ENCODE measurements at regions not wholly inside any gene's neighbourhood (a gene's known extent, or its start where the extent isn't known, plus 50 kb on each side); places are given as distances from the start of the nearest gene placed in this dataset.

DNA sequence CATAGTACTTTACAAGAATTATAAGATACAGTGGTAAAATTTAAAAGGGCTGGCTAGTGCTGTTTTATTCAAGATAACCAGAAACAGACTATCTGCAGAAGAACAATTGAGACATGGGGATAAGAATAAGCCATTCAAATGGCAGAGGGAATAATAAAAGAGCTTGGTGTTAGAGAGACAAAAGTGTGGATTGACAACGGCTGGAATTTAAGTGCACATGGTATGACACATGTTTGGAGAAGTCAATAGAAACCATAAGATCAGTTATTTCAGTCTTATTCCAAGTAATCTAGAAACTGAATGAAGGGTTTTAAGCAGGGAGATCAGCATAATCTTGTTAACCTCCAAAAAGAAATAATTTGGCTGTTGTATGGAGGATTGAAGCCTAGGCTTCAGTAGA, 1205.5 kb upstream of the CITED2 start:
- DNase-seq (ENCODE audit: extremely low read depth in 1 of 4, low spot score in 3 of 4) (no peak), ATAC-seq (no peak), FAIRE-seq (no peak)
- no peak overlapping the region for H3K9ac ChIP-seq (ENCODE audit: insufficient read depth in 1 of 2, low read depth in 2 of 2, low read length in 2 of 2)
- no peak overlapping the region for H3K4me2 ChIP-seq (ENCODE audit: insufficient read depth, low read length)
- no peak overlapping the region for H2AFZ ChIP-seq (ENCODE audit: low read depth, low read length)
- WGBS (ENCODE audit: insufficient coverage, low coverage, missing lambda C conversion rate) = 88% methylated on average over 1 of the region's 1 CpG
- POLR2A ChIA-PET = interaction anchor here (1.1 kb wide), 1 partner anchor 11 kb away, joined by 3 read pairs; no protein-coding TSS in a partner anchor
- H3K79me2 ChIP-seq (ENCODE audit: control insufficient read depth, insufficient read depth, low read length) = no peaks in the 10 kb centered on the region
- no peak overlapping the region for H3K4me3 ChIP-seq
- H3K9me3 ChIP-seq (replicated peaks; ENCODE audit: control insufficient read depth, insufficient read depth, low read depth, low read length) = no peaks in the 10 kb centered on the region
- no peaks in the 10 kb centered on the region for H3K27me3 ChIP-seq (ENCODE audit: control insufficient read depth in 2 of 2, insufficient read depth in 2 of 2, low read length in 2 of 2)
- CTCF ChIA-PET (ENCODE audit: low intra/inter-chr PET ratio) = no interaction called here
- no peaks in the 10 kb centered on the region for H3K36me3 ChIP-seq (ENCODE audit: control insufficient read depth, insufficient read depth, low read length)
- no peak for TF ChIP-seq SREBF2 (CRISPR knock-in tag; IDR thresholded peaks at IDR 0.05)
- TF ChIP-seq, protein P1, sequence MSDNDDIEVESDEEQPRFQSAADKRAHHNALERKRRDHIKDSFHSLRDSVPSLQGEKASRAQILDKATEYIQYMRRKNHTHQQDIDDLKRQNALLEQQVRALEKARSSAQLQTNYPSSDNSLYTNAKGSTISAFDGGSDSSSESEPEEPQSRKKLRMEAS (CRISPR knock-in tag; IDR thresholded peaks at IDR 0.05) = no peak
- no peak for TF ChIP-seq SIN3A (IDR thresholded peaks at IDR 0.05; ENCODE audit: borderline replicate concordance in 2 of 2, control insufficient read depth in 1 of 2, low read depth in 2 of 2, low read length in 2 of 2)
- TF ChIP-seq, protein P2, sequence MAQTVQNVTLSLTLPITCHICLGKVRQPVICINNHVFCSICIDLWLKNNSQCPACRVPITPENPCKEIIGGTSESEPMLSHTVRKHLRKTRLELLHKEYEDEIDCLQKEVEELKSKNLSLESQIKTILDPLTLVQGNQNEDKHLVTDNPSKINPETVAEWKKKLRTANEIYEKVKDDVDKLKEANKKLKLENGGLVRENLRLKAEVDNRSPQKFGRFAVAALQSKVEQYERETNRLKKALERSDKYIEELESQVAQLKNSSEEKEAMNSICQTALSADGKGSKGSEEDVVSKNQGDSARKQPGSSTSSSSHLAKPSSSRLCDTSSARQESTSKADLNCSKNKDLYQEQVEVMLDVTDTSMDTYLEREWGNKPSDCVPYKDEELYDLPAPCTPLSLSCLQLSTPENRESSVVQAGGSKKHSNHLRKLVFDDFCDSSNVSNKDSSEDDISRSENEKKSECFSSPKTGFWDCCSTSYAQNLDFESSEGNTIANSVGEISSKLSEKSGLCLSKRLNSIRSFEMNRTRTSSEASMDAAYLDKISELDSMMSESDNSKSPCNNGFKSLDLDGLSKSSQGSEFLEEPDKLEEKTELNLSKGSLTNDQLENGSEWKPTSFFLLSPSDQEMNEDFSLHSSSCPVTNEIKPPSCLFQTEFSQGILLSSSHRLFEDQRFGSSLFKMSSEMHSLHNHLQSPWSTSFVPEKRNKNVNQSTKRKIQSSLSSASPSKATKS (CRISPR knock-in tag; IDR thresholded peaks at IDR 0.05) = no peak
- no peak for TF ChIP-seq GABPB2 (CRISPR knock-in tag; conservative IDR thresholded peaks at IDR 0.05)
- no peak for TF ChIP-seq CBX5 (IDR thresholded peaks at IDR 0.05; ENCODE audit: borderline replicate concordance, low read depth)
- no peak for TF ChIP-seq ZNF408 (CRISPR knock-in tag; IDR thresholded peaks at IDR 0.05; ENCODE audit: low read depth)
- TF ChIP-seq GABPB1 (CRISPR knock-in tag; IDR thresholded peaks at IDR 0.05) = no peak
- TF ChIP-seq SIRT6 (IDR thresholded peaks at IDR 0.05; ENCODE audit: low read depth, low read length) = no peak
- no peak for TF ChIP-seq HOXB6 (CRISPR knock-in tag; IDR thresholded peaks at IDR 0.05; ENCODE audit: borderline replicate concordance)
- TF ChIP-seq, protein P3, sequence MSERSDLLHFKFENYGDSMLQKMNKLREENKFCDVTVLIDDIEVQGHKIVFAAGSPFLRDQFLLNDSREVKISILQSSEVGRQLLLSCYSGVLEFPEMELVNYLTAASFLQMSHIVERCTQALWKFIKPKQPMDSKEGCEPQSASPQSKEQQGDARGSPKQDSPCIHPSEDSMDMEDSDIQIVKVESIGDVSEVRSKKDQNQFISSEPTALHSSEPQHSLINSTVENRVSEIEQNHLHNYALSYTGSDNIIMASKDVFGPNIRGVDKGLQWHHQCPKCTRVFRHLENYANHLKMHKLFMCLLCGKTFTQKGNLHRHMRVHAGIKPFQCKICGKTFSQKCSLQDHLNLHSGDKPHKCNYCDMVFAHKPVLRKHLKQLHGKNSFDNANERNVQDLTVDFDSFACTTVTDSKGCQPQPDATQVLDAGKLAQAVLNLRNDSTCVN (CRISPR knock-in tag; IDR thresholded peaks at IDR 0.05) = no peak
- TF ChIP-seq BRCA1 (IDR thresholded peaks at IDR 0.05) = no peak
- TF ChIP-seq BRCA1 (CRISPR knock-in tag; IDR thresholded peaks at IDR 0.05) = no peak
- H4K20me1 ChIP-seq (replicated peaks; ENCODE audit: control insufficient read depth, insufficient read depth, low read length) = no peaks in the 10 kb centered on the region
- no peaks in the 10 kb centered on the region for H3K4me1 ChIP-seq (replicated peaks in 1 of 2; ENCODE audit: control insufficient read depth in 2 of 2, insufficient read depth in 2 of 2, low read length in 2 of 2)
- no peaks in the 10 kb centered on the region for H3K9me1 ChIP-seq (ENCODE audit: control insufficient read depth, insufficient read depth, low read length)
- BruUV-seq (replicated peaks) = no TSS peak
- in situ Hi-C loops (cut with MboI) (no loop called here), intact Hi-C loops (cut with micrococcal nuclease) (no loop called here)
- no peak overlapping the region for H3K27ac ChIP-seq (ENCODE audit: extremely low read depth, low read depth, low read length)

Data from K562 (cell line).